ENCODE measurements at regions not wholly inside any gene's neighbourhood (a gene's known extent, or its start where the extent isn't known, plus 50 kb on each side); places are given as distances from the start of the nearest gene placed in this dataset.

DNA sequence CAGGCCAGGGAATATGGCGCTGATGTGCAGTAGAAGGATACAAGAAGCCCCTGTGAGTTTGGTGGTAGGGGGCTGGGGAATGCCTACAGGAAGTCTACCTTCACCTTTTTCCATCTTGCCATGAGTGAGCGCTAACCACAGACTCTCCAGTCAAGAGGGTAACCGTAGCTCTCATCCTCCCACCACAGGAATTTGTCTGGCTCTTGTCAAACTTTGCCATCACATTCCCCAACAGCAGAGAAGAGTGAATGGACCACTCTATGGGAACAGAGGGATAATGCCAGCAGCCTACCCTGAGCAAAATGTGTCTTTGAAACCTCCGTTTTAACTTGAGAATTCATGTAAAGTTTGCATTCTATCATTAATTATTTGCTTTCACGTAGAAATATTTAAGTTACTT is 168.3 kb downstream of the NRP2 start:
- Mint-ChIP-seq H3K9me3 (peaks cover 0 to 7% (median 2%) of the 10 kb centered on the region in 9 donors), H3K4me3 (no peak overlapping the region)

DNA sequence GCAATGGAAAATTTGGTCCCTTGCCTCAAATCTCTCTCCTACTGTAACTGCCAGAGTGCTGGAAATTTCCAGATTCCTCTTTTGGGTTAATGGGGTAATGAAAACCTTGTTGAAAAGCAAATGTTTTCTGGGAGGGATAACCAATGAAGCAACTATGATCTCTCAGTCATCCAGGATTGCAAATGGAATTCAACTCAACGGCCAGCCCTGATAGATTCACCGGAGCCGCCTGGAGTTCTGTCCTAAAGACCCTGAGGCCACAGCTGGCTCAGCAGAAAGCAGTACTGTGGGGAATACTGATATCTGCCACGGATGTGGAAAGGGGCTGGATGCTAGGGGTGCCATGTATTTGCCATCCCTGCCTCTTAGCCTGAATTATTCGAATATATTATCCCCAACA is 167.8 kb downstream of the NRP2 start:
- no peak for ATAC-seq
- Mint-ChIP-seq H3K36me3 (no peaks in the 10 kb centered on the region), H3K27ac (no peak overlapping the region), H3K4me1 (no peaks in the 10 kb centered on the region), H3K4me3 (no peak overlapping the region), H3K27me3 (peaks cover 6 to 35% (median 8%) of the 10 kb centered on the region in 5 donors), H3K9me3 (peaks cover 0 to 2% (median 0%) of the 10 kb centered on the region in 9 donors)
- POLR2A ChIA-PET, result no interaction called here
- no peak for DNase-seq

More for the DNA sequence above, 168.3 kb downstream of the NRP2 start:
- peaks cover 7 to 39% (median 9%) of the 10 kb centered on the region in 5 donors for H3K27me3 Mint-ChIP-seq
- no peaks in the 10 kb centered on the region for H3K4me1 Mint-ChIP-seq
- no peaks in the 10 kb centered on the region for H3K36me3 Mint-ChIP-seq
- H3K27ac Mint-ChIP-seq, result peak overlapping the region in 1 of 10 donors; percentile 41
- DNase-seq (no peak), ATAC-seq (no peak)
- POLR2A ChIA-PET, result no interaction called here

DNA sequence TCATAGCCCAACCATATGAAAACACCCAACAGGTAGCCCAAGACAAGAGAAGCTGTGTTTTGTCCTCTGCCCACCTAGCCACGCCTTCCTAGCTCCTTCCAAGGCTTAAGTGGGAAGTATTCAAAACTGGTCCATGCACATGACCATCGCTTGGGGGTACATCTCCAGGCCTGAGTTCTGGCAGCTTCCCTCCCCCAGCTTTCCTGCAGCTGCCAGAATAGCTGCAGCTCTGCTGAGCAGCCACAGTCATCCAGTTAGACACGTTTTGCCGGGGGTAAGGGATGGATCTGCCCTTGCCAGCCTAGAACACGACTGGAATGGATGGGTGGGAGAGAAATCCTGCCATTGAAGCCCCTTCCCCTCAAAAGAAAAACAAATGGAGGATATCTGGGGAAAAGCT is 166.8 kb downstream of the NRP2 start:
- no peaks in the 10 kb centered on the region for H3K36me3 Mint-ChIP-seq
- POLR2A ChIA-PET, result no interaction called here
- H3K4me3 Mint-ChIP-seq, result no peak overlapping the region
- ATAC-seq, result no peak
- H3K27me3 Mint-ChIP-seq, result peaks cover 4 to 26% (median 8%) of the 10 kb centered on the region in 5 donors
- no peak for DNase-seq
- no peaks in the 10 kb centered on the region for H3K4me1 Mint-ChIP-seq
- H3K9me3 Mint-ChIP-seq, result no peaks in the 10 kb centered on the region
- no peak overlapping the region for H3K27ac Mint-ChIP-seq

DNA sequence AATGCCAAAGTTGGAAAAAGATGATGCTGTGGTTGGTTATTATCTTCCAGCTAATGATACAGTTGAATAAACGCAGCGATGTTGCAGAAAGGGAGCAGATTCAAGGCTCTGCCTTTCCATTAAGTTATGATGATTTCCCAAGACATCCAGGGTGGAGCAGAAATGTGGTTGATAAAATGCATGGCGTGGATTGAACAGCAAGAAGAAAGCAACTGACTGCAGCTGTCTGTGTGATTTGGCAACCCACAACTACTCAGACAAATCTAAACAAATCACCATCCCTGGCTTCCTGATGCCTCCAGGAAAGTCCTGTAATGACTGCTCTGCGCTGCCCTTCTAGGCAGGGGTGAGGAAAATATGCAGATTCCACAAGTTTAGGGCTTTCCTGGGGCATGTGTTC is 166.3 kb downstream of the NRP2 start:
- Mint-ChIP-seq H3K9me3 (no peaks in the 10 kb centered on the region), H3K36me3 (peaks cover 0 to under 1% (median 0%) of the 10 kb centered on the region in 3 donors), H3K4me1 (no peaks in the 10 kb centered on the region), H3K27ac (no peak overlapping the region), H3K27me3 (peaks cover 4 to 27% (median 8%) of the 10 kb centered on the region in 5 donors), H3K4me3 (no peak overlapping the region)
- POLR2A ChIA-PET, result no interaction called here
- no peak for DNase-seq
- no peak for ATAC-seq

Measured in naive thymus-derived CD8-positive, alpha-beta T cell (primary cell).